ENCODE measurements at regions not wholly inside any gene's neighbourhood (a gene's known extent, or its start where the extent isn't known, plus 50 kb on each side); places are given as distances from the start of the nearest gene placed in this dataset.

- CTCF ChIA-PET, result no interaction called here
- Histone ChIP-seq H3K4me1 (ENCODE audit: control insufficient read depth, insufficient read depth, low read length) (no peaks in the 10 kb centered on the region), H3K4me3 (ENCODE audit: low read depth in 2 of 2, low read length in 2 of 2) (no peak overlapping the region), H3K36me3 (ENCODE audit: control insufficient read depth, insufficient read depth, low read length) (no peaks in the 10 kb centered on the region), H3K9me3 (ENCODE audit: control insufficient read depth, insufficient read depth, low read depth, low read length) (no peaks in the 10 kb centered on the region), H3K27me3 (ENCODE audit: control insufficient read depth, insufficient read depth, low read length) (no peaks in the 10 kb centered on the region), H3K27ac (ENCODE audit: low read length) (no peak overlapping the region)
- no peak for TF ChIP-seq SIN3A (IDR thresholded peaks at IDR 0.05; ENCODE audit: borderline replicate concordance, insufficient read depth, low read depth, low read length)
- no peak for TF ChIP-seq POLR2AphosphoS5 (IDR thresholded peaks at IDR 0.05; ENCODE audit: low read depth, low read length)
- TF ChIP-seq CTCF (IDR thresholded peaks at IDR 0.05), result no peak
- no peak for TF ChIP-seq REST (IDR thresholded peaks at IDR 0.05; ENCODE audit: insufficient read depth in 1 of 2, low read depth in 2 of 2, low read length in 1 of 2)
- TF ChIP-seq TCF7L2 (IDR thresholded peaks at IDR 0.05; ENCODE audit: low read depth, low read length), result no peak
- BruUV-seq (replicated peaks), result no TSS peak
- ATAC-seq (no peak), DNase-seq (ENCODE audit: low read depth, low spot score) (no peak)
- in situ Hi-C loops (cut with HindIII; ENCODE audit: low pct_unique_long_range_greater_than_20kb, low sequenced_read_pairs) (no loop called here), intact Hi-C loops (cut with micrococcal nuclease; ENCODE audit: unreplicated experiment) (no loop called here)
- POLR2A ChIA-PET, result no interaction called here
Measured at GRCh38 chr2:217099561-217099960, 239.7 kb upstream of the TNP1 start.

- in situ Hi-C loops (cut with HindIII; ENCODE audit: low pct_unique_long_range_greater_than_20kb, low sequenced_read_pairs) (no loop called here), intact Hi-C loops (cut with micrococcal nuclease; ENCODE audit: unreplicated experiment) (no loop called here)
- Histone ChIP-seq H3K27ac (ENCODE audit: low read length) (no peak overlapping the region), H3K36me3 (ENCODE audit: control insufficient read depth, insufficient read depth, low read length) (no peaks in the 10 kb centered on the region), H3K9me3 (ENCODE audit: control insufficient read depth, insufficient read depth, low read depth, low read length) (no peaks in the 10 kb centered on the region), H3K4me3 (ENCODE audit: low read depth in 2 of 2, low read length in 2 of 2) (no peak overlapping the region), H3K4me1 (ENCODE audit: control insufficient read depth, insufficient read depth, low read length) (no peaks in the 10 kb centered on the region), H3K27me3 (ENCODE audit: control insufficient read depth, insufficient read depth, low read length) (no peaks in the 10 kb centered on the region)
- ATAC-seq (no peak), DNase-seq (ENCODE audit: low read depth, low spot score) (no peak)
- BruUV-seq (replicated peaks), result no TSS peak
- ChIA-PET POLR2A (no interaction called here), CTCF (no interaction called here)
- TF ChIP-seq CTCF (IDR thresholded peaks at IDR 0.05) (no peak), SIN3A (IDR thresholded peaks at IDR 0.05; ENCODE audit: borderline replicate concordance, insufficient read depth, low read depth, low read length) (no peak), REST (IDR thresholded peaks at IDR 0.05; ENCODE audit: insufficient read depth in 1 of 2, low read depth in 2 of 2, low read length in 1 of 2) (no peak), TCF7L2 (IDR thresholded peaks at IDR 0.05; ENCODE audit: low read depth, low read length) (no peak), POLR2AphosphoS5 (IDR thresholded peaks at IDR 0.05; ENCODE audit: low read depth, low read length) (no peak)
Measured at GRCh38 chr2:217098435-217098834, 238.6 kb upstream of the TNP1 start.

Measured in Panc1 (cell line).